ENCODE measurements at regions not wholly inside any gene's neighbourhood (a gene's known extent, or its start where the extent isn't known, plus 50 kb on each side); places are given as distances from the start of the nearest gene placed in this dataset.
"Not testable (repeated sequence)": the region's sequence is repeated elsewhere in the genome, so short reads cannot be mapped to it uniquely, and the experiment has no call there.

DNA sequence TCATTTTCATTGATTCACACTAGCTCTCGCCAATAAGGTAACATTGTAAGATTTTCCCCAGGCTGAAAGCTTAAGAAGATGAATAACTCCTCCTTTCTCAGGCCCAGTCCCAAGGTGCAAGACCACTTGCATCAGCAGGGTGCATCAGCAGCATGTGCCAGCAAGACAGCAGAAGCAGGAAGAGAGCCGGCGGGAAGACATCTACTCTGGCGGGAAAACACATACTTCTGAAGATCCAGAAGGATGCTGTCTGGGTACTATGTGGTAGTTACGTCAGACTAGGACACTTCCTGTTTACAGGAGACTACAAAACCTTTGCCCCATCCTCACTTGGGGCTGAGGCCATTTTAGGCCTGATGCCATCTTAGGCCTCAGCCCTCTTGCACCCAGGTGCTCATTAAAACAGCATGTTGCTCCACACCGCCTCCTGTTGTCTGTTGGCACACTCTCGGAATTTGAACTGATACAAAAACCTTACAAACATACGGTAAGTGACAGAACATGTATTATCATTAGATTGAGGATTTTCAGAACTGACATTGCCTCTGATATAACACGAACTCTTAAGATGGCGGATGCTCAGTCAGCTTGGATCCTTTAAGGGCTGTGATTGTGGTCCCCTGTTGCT lies 886.5 kb upstream of the EPHA5 start:
- no peak for DNase-seq (ENCODE audit: low read depth in 2 of 2)

DNA sequence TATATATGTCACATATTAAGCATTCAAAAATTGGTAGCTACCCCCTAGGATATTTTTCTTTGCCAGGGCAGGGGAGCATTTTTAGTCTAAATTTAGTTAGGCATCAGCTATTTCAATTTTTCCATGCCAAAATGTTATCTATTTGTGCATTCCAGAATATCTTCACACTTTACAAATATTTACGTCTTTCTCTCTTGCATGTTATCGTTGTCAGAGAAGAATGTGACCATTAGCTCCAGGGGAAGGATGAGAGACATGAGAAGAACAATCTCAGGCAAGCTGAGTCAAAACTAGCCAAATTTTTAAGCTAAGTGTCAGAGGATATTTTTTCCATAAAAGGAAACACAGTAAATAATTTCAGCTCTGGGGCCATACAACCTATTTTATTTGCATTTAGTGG lies 885.0 kb upstream of the EPHA5 start:
- no peak for DNase-seq (ENCODE audit: low read depth in 2 of 2)

DNA sequence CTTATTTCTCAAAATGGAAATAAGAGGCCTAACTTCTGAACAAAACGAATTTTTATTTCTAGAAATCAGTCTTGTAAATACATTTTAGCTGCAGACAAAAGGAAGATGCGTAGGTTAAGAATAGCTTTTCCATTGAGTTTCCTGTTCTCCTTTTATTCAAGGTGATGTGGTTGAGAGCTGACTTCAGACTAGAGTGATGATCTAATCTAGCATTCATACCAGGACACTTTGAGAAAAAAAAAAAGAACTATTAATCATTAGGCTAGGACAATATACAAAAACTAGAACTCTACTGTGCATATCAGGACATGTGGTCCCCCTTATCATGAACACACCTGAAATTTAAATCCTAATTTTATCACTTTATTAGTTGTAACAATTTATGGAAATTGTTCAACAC lies 884.5 kb upstream of the EPHA5 start:
- no peak for DNase-seq (ENCODE audit: low read depth in 2 of 2)

DNA sequence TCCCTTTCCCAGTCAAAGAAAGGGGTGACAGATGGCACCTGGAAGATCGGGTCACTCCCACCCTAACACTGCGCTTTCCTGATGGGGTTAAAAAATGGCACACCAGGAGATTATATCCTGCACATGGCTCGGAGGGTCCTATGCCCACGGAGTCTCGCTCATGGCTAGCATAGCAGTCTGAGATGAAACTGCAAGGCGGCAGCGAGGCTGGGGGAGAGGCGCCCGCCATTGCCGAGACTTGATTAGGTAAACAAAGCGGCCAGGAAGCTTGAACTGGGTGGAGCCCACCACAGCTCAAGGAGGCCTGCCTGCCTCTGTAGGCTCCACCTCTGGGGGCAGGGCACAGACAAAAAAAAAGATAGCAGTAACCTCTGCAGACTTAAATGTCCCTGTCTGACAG lies 875.0 kb upstream of the EPHA5 start:
- DNase-seq (ENCODE audit: low read depth in 2 of 2), result not testable (repeated sequence)

DNA sequence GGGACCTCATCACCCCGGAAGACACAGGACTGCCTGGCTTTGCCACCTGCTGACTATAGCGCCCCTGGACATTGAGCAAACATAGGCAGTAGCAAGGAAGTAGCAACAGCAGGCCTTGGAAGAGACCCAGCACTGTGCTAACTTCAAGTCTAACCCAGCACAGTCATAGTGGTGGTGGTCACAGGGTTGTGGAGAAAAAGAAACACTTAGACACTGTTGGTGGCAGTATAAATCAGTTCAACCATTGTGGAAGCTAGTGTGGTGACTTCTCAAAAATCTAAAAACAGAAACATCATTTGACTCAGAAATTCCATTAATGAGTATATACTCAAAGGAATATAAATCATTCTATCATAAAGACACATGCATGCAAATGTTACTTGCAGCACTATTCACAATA lies 874.0 kb upstream of the EPHA5 start:
- DNase-seq (ENCODE audit: low read depth in 2 of 2), result no peak

DNA sequence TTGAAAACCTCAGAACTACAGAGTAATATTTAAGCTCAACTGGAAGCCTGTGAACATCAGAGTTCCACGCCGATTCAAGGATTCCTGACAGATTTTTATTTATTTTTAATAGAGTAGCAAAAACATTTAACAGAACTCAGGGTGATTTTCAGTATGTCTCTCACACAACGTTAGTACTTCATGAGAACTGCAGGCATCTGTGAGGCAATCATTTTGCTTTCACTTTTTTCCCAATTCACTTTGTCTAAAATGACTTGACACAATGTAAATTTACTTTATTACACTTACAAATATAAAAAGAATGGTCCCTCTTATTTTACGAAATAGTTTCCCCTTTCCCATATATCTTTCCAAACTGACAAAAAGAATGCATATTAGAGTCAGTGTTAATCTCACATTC lies 869.5 kb upstream of the EPHA5 start:
- DNase-seq (ENCODE audit: low read depth in 2 of 2), result no peak

DNA sequence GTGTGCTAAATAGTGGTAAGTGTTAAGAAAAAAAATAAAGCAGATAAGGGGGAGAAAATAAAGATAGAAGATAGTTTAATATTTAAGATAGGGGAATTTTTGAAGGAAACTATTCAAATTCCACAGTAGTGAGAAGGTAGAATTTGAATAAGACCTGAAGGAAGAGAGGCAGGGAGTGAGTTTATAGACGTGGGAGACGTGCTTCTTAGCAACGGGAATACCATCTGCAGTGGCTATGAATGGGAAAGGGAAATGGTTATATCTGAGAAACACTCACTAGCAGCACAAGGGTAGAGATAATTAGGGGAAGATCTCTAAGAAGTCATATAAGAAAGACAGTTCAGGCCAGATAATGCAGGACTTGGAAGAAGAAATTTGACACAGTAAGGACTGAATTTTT lies 854.5 kb upstream of the EPHA5 start:
- no peak for DNase-seq (ENCODE audit: low read depth in 2 of 2)

DNA sequence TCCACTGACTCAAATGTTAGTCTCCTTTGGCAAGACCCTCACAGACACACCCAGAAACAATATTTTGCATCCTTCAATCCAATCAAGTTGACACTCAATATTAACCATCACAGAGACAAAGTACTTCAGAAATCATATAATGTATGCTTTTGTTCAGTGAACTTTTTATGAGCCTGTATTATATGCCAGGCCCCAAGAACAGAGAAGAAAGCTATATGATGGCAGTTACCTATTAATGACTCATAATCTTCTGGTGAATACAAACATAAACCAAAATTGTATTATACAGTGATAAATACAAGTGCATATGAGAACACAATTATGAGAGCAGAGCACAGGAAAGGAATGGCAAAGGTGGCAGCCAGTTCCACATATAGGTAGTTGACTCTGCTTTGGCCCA lies 852.0 kb upstream of the EPHA5 start:
- DNase-seq (ENCODE audit: low read depth in 2 of 2), result no peak

DNA sequence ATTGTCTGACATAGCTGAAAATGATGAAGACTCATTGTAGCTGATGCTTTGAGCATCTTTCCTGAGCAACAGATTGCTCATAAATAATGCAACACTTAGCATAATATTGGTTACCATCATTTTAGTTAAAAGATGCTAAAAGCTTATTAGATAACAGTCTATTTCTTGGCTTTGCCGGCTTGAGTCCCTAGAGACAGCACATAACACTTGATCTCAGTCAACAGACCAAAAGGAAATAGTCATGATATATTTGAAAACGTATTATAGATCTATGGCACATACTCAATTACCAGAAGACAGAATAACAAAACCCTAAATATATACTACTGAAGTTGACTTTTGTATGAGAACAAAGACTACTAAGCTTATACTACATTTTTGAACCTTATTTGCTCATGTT lies 846.7 kb upstream of the EPHA5 start:
- DNase-seq (ENCODE audit: low read depth in 2 of 2), result no peak

DNA sequence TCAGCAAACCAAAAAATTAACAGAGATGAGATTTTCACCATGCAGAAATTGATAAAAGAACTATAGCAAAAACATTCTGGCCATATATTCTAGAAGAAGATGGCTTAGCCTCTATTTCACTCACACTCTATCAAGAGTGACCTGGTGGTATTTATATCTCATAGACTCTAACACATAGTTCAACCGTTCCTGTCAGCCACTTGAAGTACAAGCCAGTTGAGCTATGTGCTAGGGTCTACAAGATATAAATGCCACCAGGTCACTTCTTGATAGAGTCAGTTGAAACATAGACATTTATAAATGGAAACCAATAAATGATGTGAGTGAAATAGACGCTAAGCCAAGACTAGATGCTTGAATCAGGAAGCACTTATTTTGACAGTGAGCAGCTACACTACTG lies 836.7 kb upstream of the EPHA5 start:
- DNase-seq (ENCODE audit: low read depth in 2 of 2), result no peak

DNA sequence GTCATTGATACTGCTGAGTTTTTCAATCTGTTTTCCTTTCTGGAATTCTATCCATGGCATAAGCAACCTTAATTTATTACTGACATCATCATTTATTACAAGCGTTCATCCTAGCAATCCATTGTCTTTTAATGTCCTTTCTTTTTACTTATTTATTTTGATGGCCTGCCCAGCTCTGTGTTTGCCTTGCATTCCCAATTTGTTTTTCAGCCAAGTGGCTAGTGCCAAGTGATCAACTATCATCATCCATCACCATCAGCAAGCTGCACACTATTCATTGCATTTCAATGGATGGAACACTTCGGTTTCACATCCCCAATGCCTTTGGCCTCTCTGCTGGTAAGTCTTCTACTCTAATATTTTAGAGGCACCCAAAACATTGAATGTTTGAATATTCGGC lies 831.7 kb upstream of the EPHA5 start:
- DNase-seq (ENCODE audit: low read depth in 2 of 2), result no peak

DNA sequence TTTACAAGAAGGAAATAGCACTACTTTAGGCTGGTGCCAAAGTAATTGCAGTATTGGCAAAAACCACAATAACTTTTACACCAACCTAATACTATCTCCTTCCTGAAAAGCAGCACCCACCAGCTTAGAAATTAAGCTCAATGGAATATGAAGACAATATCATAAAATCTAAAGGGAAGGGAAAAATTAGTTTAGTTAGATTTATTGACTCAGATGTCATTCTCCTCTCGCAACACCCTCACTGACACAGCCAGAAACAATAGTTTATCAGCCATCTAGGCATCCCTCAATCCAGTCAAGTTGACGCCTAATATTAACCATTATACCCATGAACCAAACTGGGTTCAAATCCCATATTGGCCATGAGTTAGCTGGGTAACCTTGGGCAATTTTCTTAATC lies 820.4 kb upstream of the EPHA5 start:
- no peak for DNase-seq (ENCODE audit: low read depth in 2 of 2)

DNA sequence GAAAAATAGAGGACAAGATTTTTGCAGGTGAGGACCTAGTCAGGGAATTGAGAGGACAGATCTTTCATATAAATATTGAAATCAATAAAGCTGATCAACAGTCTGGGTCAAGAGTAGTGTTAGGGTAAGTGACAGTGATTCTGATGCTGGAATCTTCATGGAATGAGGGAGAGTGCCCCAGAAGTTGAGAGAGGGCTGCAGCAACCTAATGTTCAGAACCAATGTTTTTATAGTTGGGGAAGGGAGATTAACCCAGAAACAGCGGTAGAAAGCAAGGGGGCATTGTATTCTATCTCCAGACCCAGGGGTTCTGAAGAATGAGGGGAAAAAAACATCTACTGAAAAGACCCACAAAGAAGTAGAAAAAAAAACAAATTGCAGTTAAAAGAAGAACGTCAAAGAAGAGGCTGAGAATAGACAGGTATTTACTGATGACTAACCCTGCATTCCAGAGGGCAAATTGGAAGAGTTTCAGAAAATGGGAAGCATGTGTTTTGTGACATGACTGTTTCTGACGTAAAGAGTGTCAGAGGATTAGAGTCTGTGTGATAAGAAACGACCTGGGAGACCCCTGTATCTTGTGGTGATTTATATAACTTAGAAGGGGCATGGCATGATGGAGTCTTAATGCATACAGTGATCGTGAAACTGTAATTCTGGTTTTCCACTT lies 819.6 kb upstream of the EPHA5 start:
- no peak for DNase-seq (ENCODE audit: low read depth in 2 of 2)

DNA sequence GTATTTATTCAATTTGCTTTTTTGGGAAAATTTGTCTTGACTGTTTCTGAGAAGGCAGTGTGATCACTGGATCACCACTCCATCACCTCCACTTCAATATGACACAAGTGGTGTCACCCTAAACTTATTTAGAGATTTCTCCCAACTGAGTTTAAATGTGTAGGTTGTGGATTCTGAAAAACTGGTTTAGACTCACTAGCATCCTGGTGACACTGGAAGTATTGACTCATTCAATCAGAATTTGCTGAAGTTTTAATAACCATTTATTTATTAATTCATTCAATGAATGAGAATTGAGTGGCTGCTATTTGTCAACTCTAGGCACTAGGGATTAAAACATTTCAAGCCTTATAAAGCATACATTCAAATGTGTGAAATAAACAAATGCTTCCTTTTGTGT lies 819.1 kb upstream of the EPHA5 start:
- DNase-seq (ENCODE audit: low read depth in 2 of 2), result no peak

DNA sequence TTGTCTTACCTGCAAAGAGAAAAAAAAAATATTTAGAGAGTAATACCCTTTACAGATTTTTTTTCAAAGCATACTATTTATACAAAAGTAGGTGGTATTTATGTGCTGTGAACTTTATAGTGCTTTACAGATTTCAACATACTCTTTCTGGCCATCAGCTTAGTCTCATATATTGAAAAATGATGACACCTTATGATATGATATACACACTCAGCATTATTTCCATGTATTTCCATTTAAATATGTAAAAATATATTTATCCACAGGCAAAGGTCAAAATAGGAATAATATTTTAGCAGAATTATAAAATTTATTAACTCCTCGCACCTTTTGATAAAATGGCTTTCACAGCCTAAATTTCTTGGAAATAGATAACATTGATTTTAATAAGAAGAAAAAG lies 815.8 kb upstream of the EPHA5 start:
- DNase-seq (ENCODE audit: low read depth in 2 of 2), result no peak

DNA sequence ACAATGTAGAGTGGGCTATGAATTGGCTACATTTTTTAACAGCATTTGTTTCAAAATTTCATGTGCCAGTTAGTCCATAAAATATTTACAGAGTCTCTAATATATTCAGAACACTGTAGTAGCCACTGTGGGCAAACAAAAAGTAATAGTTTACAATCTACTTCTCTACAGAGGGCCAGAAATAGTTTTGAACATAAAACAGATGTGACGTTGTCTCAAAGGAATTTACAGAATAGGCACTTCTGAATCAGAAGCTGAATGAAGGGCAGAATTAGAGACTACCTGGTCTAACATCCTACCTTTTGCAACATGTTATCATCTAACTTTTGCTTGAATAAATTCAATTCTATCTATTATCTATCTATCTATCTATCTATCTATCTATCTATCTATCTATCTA lies 811.9 kb upstream of the EPHA5 start:
- no peak for DNase-seq (ENCODE audit: low read depth in 2 of 2)

DNA sequence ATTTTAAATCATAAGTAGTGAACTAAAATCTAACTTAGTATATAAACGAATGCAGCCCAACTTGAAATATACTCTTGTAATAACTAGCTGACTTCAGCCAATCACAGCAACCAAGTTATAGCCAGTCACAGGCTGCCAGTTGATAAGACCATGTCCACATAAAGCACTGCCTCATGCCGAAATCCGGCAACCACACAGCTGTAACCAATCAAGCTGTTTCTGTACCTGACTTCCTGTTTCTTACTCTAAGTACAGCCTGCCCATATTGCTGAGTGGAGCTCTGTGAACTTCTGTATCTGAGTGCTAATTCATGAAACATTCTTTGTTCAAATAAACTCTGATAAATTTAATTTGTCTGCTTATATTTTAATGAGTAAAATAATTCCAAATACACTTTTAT lies 805.3 kb upstream of the EPHA5 start:
- DNase-seq (ENCODE audit: low read depth in 2 of 2), result no peak

DNA sequence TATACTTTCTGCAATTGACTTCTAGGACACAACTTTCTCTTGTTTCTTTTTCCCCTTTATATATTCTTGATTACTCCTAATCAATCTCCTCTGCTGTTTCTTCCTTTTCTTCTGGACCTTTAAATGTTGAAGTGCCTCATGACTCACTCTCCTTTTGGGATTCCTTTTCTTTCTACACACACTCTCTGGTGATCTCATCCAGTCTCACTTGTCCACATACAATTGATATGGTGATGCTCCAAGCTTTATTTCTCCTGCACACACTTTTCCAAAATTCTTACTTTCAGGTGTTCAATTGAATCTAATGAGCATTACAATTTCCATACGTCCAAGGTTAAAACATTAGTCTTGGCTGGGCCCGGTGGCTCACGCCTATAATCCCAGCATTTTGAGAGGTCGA lies 794.8 kb upstream of the EPHA5 start:
- no peak for DNase-seq (ENCODE audit: low read depth in 2 of 2)

DNA sequence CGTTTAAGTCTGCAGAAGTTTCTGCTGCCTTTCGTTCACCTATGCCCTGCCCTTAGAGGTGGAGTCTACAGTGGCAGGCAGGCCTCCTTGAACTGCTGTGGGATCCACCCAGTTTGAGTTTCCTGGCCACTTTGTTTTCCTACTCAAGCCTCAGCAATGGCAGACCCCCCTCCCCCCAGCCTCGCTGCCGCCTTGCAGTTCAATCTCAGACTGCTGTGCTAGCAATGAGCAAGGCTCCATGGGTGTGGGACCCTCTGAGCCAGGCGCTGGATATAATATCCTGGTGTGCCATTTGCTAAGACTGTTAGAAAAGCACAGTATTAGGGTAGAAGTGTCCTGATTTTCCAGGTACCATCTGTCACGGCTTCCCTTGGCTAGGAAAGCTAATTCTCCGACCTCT lies 792.6 kb upstream of the EPHA5 start:
- DNase-seq (ENCODE audit: low read depth in 2 of 2), result not testable (repeated sequence)

DNA sequence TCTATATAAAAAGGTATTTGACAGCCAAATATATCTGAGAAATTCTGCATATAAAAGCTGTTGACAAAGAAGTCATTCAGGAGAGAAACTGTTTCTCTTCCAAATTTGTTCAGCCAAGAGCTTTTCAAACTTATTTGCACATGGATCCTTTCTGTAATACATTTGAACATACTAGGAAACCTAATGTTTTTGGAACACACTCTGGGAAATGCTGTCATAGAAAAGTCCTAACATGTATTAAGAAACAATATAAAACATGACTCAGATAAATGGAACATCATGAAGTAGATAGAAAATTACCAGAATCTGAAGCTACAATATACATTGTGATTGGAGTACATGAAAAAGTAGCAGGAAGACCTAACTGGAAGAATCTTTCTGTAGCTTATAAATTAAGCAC lies 781.5 kb upstream of the EPHA5 start:
- no peak for DNase-seq (ENCODE audit: low read depth in 2 of 2)

DNA sequence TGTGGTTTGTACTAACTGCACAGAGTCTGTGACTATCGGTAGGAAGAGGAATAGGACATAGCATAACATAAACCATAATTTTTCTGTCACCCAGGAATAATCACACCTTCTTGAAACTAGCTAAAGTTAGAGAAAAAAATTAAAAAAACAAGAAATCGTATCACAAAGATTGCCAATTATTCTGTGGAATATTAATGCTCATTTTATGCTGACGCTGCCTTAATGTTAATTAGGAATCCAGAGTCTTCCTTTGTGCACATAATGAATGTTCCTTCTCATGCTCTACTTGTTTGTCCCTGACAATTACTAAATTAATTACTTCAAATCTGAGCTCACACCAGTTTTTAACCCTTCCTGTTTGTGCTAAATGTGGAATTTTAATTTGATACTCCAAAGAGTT lies 772.7 kb upstream of the EPHA5 start:
- DNase-seq (ENCODE audit: low read depth in 2 of 2), result no peak

DNA sequence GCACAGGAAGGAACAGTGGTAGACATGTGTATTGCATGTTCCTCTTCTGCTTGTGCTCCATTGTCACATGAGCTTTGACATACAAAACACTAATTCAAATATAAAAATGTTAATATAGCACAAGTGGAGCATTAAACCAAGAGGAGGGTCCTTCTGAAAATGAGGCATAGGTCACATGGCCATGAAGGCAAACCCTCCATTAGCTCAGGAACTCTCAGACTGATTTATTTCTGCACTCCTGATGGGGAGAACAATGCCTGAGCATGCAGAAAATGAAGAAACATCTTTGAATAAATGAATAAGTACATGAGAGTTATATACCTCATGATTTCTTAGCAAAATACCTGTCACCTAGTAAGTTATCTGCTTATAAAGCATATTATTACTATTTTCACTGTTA lies 769.2 kb upstream of the EPHA5 start:
- DNase-seq (ENCODE audit: low read depth in 2 of 2), result no peak

DNA sequence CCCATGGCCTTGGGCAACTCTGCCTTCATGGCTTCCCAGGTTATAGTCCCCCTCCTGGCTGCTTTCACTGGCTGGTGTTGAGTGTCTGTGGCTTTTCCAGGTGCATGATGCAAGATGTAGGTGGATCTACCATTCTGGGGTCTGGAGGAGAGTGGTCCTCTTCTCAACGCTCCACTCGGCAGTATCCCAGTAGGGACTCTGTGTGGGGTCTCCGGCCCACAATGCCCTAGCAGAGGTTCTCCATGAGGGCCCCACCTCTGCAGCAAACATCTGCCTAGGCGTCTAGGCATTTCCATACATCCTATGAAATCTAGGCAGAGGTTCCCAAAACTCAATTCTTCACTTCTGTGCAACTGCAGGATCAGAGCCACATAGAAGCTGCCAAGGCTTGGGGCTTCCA lies 763.4 kb upstream of the EPHA5 start:
- DNase-seq (ENCODE audit: low read depth in 2 of 2), result no peak

DNA sequence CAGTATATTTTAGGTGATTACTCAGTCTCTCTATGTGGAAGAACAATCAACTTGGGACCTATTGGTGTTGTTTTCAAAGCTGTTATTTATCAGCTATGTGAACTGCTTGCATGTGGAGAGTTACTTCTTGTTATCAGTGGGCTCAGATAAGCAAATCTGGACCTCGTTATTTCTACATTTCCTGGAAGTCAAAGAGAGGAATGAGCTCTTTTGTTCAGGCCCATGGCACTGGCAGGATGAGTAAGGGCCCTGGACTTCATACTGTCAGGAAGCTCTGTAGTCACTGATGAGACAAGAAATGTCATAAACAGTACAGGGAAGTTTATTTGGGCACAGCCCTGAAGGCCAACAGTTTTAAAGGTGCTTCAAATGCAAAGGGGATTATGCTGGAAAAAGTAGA lies 760.6 kb upstream of the EPHA5 start:
- no peak for DNase-seq (ENCODE audit: low read depth in 2 of 2)
